Large intestine (tissue), 3 donors: ENCODE measurements at regions not wholly inside any gene's neighbourhood (a gene's known extent, or its start where the extent isn't known, plus 50 kb on each side); places are given as distances from the start of the nearest gene placed in this dataset.
"Not testable (repeated sequence)": the region's sequence is repeated elsewhere in the genome, so short reads cannot be mapped to it uniquely, and the experiment has no call there.

Experiments
- DNase-seq, 2 donors: peaks; one replicate each; pipeline versions ENCODE4 v3.0.0 to v3.0.0-alpha.2; 2013
- H3K27ac ChIP-seq: one replicate; pipeline ENCODE4 v1.5.1; 2013; ENCODE audit warnings: low read length
- H3K27me3 ChIP-seq: 2 replicates; pipeline ENCODE4 v1.6.1; 2013; ENCODE audit warnings: low read length; ENCODE audit not compliant: control insufficient read depth, insufficient read depth
- H3K36me3 ChIP-seq: 2 replicates; pipeline ENCODE4 v1.6.1; 2013; ENCODE audit warnings: low read length; ENCODE audit not compliant: control insufficient read depth, insufficient read depth
- H3K4me1 ChIP-seq: one replicate; pipeline ENCODE4 v1.6.1; 2013; ENCODE audit warnings: low read length; ENCODE audit not compliant: control insufficient read depth, insufficient read depth
- H3K4me3 ChIP-seq: one replicate; pipeline ENCODE4 v1.5.1; 2013; ENCODE audit warnings: low read length
- H3K9me3 ChIP-seq: one replicate; pipeline ENCODE4 v1.6.1; 2013; ENCODE audit warnings: mild to moderate bottlenecking, low read depth, low read length, moderate library complexity; ENCODE audit not compliant: control insufficient read depth
- WGBS: methylation state at CpG from one replicate; pipeline ENCODE4 v1.1.5; 2013; ENCODE audit warnings: low lambda C conversion rate; ENCODE audit not compliant: insufficient coverage; 5-methylcytosine and 5-hydroxymethylcytosine counted together

DNA sequence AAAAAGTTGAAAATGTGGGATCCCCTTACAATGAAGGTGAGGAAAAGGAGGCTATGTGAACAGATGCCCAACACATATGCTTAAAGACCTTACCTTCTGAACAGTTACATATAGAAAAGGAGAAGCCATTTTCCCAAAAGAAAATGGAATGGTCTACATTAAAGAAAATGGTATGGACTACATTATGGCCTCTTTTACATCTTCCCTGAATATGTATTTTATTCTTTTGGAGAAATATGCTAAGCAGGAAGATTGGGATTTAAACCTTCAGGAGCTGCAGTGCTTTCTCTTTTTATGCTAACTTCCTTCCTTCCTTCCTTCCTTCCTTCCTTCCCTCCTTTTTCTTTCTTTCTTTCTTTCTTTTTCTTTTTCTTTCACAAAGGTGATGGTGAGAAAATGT, 155.4 kb downstream of the SEC23IP start:
- no peak overlapping the region for H3K4me3 ChIP-seq
- no peaks in the 10 kb centered on the region for H3K9me3 ChIP-seq
- no peaks in the 10 kb centered on the region for H3K27me3 ChIP-seq
- H3K4me1 ChIP-seq = no peaks in the 10 kb centered on the region
- DNase-seq = no peak
- H3K36me3 ChIP-seq = no peaks in the 10 kb centered on the region
- no peak overlapping the region for H3K27ac ChIP-seq

DNA sequence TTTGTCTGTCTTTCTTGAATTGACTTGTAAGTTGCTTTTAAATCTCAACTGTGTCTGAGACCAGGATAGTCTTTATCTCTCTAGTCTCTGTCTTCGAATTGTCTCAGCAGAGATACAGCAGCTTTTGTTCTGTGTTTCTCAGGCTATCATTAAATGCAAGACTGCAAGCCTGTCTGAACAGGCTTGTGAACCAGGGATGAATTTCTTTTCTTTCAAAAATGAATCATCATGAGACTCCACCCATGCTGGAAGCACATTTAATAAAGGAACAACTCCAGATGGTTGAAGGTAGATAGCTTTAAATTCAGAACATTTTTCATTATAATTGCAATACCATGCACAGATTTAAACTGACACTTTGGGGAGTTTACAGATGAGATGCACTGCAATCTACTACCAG, 155.9 kb downstream of the SEC23IP start:
- Histone ChIP-seq H3K4me1 (no peaks in the 10 kb centered on the region), H3K27me3 (no peaks in the 10 kb centered on the region), H3K4me3 (no peak overlapping the region), H3K36me3 (no peaks in the 10 kb centered on the region), H3K27ac (no peak overlapping the region), H3K9me3 (no peaks in the 10 kb centered on the region)
- no peak for DNase-seq
- WGBS = no CpG with 5 or more reads among the region's 1 CpG

DNA sequence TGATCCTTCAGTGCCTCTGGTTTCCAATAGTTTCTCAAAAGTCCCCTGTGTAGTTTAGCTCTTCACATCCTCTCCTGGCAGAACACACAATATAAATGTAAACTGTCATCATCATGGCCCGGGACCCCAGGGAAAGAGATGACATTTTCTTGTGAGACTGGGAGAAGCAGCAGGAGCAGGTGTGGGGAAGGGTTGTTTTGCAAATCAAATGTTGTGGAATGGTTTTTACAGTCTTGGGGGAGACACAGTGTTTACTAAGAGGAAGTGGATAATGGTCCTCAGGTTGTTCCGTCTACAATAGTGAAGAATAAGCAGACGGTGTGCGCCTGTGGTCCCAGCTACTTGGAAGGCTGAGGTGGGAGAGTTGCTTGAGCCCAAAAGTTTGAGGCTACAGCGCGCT, 159.1 kb downstream of the SEC23IP start:
- no peak overlapping the region for H3K4me3 ChIP-seq
- H3K36me3 ChIP-seq = no peaks in the 10 kb centered on the region
- DNase-seq = no peak
- H3K9me3 ChIP-seq = no peaks in the 10 kb centered on the region
- no peak overlapping the region for H3K27ac ChIP-seq
- H3K4me1 ChIP-seq = no peaks in the 10 kb centered on the region
- no CpG with 5 or more reads among the region's 6 CpGs for WGBS
- H3K27me3 ChIP-seq = no peaks in the 10 kb centered on the region

DNA sequence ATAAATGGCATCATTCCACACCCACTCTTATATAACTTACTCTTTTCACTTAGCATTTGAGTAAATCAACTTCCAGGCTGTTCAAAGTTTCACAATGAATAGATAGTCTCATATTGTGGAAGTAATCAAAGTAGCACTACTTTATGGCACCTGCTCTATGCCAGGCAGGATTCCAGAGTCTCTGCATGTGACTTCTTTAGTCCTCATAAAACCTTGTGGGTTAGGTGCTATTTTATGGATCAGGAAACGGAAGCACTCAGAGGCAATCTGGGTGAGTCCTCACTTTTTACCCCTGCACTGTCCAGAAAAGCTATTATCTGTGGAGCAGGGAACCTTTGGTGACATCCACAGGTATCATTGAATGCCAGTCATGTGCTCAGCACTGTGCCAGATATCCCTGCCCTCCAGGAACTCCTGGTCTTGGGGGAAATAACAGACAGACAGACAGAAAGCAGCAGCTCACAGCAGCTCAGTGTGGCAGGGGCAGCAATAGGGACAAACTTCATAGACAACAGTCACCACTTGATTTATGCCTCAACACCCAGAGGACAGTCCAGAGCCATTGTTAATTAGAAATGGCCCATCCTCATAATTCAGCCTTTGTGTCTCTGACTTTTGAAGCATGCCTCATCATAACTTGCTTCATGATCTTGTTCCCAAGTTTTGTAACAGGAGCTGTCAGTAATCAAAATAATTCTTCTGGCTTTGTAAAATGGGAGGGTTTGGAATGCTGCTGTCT, 160.6 kb downstream of the SEC23IP start:
- WGBS = no CpG with 5 or more reads among the region's 1 CpG
- peak overlapping the region; percentile 0 for H3K27ac ChIP-seq
- peak; percentile 50 to 78 for DNase-seq

DNA sequence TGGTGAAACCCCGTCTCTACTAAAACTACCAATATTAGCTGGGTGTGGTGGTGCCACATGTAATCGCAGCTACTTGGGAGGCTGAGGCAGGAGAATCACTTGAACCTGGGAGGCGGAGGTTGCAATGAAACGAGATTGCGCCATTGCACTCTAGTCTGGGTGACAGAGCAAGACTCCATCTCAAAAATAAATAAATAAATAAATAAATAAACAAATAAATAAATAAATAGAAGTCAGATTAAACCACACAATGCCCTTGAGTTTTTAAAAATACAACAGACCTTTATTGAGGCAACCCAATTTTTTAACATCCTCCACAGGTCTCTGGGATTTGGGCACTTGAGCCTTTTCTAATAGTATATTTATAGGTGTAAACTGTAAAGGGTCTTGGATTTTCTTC, 167.3 kb downstream of the SEC23IP start:
- H3K27me3 ChIP-seq, H3K27ac ChIP-seq, H3K4me1 ChIP-seq, H3K4me3 ChIP-seq, H3K36me3 ChIP-seq, H3K9me3 ChIP-seq, DNase-seq: not testable (repeated sequence)
- whole genome bisulfite sequencing = no CpG with 5 or more reads among the region's 5 CpGs

More for the DNA sequence above, 160.6 kb downstream of the SEC23IP start:
- no peaks in the 10 kb centered on the region for H3K27me3 ChIP-seq
- no peaks in the 10 kb centered on the region for H3K36me3 ChIP-seq
- no peaks in the 10 kb centered on the region for H3K4me1 ChIP-seq
- no peak overlapping the region for H3K4me3 ChIP-seq
- no peaks in the 10 kb centered on the region for H3K9me3 ChIP-seq

DNA sequence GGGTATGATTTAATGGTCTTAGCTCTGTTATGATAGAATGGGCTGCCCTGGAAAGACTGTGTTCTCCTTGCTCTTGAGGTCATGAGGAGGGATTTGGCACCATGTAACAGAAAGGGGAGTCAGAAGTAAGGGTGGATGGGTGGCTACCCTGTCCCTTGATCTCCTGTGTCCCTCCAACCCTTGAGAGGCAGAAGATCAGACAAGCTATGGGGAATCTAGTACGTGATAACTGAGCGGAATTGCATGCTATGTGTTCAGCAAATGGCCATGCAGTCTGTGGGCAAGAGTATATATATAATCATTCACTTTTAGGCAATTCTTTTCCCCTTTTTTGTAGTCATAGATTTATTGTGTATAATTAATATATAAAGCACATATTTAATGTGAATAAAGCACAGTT, 174.9 kb downstream of the SEC23IP start:
- Histone ChIP-seq H3K4me3 (no peak overlapping the region), H3K9me3 (no peaks in the 10 kb centered on the region), H3K27ac (no peak overlapping the region), H3K27me3 (no peaks in the 10 kb centered on the region), H3K4me1 (no peaks in the 10 kb centered on the region), H3K36me3 (no peaks in the 10 kb centered on the region)
- no CpG with 5 or more reads among the region's 2 CpGs for WGBS
- DNase-seq = no peak

DNA sequence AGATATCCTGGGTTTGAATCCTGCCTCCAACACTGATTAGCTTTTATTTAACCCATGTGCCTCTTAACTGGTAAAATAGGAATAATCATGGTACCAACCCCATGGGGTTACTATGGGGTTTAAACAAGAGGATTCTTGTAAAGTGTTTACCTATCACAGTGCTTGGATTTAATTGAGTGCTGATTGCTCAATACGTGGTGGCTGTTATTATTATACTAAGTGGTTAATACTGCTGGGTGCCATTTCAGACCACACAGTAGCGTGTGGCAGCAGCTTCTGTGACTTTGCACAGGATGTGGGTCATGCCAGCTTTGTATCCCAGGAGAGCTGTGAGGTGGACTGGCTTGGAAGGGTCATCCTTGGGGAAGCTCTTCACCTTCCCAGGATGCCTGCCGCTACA, 177.2 kb downstream of the SEC23IP start:
- DNase-seq = no peak
- no CpG with 5 or more reads among the region's 3 CpGs for WGBS
- no peaks in the 10 kb centered on the region for H3K4me1 ChIP-seq
- H3K36me3 ChIP-seq = no peaks in the 10 kb centered on the region
- no peaks in the 10 kb centered on the region for H3K9me3 ChIP-seq
- no peak overlapping the region for H3K27ac ChIP-seq
- no peak overlapping the region for H3K4me3 ChIP-seq
- H3K27me3 ChIP-seq = no peaks in the 10 kb centered on the region

DNA sequence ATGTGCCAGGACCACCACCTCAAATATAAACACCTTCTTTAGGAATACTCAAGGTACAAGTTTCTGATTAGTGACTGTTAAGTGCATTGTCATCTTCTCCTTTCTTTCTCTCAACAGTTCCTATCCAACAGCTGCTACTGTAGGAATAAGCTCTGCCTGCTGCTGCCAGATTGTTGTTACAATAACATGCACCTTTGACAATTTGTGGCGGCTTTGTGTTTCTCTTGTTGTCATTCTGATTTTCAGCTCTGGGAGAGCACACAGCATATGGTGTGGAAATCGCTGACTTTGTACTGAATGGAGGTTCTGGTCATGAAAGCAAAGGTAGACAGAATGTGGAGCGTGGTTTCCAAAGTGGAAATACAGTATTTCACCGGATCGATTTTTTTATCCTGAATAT, 182.8 kb downstream of the SEC23IP start:
- Histone ChIP-seq H3K36me3 (no peaks in the 10 kb centered on the region), H3K27me3 (peaks cover 10% of the 10 kb centered on the region), H3K27ac (no peak overlapping the region), H3K4me3 (no peak overlapping the region), H3K9me3 (no peaks in the 10 kb centered on the region), H3K4me1 (no peaks in the 10 kb centered on the region)
- no CpG with 5 or more reads among the region's 5 CpGs for WGBS
- no peak for DNase-seq

DNA sequence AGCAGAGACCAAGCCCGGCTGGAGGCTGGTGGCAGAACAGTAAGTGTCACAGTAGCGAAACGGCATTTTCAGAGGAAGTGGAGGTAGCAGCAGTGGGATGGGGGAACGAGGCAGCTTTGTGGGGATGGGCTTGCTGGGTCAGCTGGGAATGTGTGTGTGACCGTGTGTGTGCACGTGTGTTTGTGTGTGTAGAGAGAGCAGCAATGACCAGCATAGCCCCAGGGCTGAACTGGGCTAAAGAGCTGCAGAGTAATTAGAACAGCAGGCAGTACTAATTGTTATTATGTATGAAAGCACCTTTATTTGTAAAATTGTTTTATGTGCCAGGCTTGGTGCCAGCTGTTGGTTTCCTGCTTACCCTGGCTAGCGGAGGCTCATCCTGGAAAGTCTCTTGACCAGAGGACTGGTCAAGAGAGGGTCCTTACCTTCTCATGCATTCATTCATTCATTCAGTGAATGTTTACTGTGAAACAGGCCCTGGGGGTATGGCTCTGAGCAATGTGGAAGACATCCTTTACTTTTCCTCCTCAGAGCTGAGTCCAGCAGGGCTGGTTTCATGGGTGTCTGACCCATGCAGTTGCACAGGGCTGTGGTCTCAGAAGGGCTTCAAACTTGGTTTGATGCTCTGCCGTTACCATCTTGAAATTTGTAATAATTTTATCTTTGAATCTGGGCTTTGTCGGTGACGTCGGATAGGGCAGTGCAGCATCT, 184.6 kb downstream of the SEC23IP start:
- DNase-seq = no peak
- H3K27me3 ChIP-seq = peaks cover 11% of the 10 kb centered on the region
- H3K36me3 ChIP-seq = no peaks in the 10 kb centered on the region
- H3K4me1 ChIP-seq = no peaks in the 10 kb centered on the region
- H3K4me3 ChIP-seq = no peak overlapping the region
- WGBS = no CpG with 5 or more reads among the region's 11 CpGs
- no peaks in the 10 kb centered on the region for H3K9me3 ChIP-seq
- no peak overlapping the region for H3K27ac ChIP-seq

DNA sequence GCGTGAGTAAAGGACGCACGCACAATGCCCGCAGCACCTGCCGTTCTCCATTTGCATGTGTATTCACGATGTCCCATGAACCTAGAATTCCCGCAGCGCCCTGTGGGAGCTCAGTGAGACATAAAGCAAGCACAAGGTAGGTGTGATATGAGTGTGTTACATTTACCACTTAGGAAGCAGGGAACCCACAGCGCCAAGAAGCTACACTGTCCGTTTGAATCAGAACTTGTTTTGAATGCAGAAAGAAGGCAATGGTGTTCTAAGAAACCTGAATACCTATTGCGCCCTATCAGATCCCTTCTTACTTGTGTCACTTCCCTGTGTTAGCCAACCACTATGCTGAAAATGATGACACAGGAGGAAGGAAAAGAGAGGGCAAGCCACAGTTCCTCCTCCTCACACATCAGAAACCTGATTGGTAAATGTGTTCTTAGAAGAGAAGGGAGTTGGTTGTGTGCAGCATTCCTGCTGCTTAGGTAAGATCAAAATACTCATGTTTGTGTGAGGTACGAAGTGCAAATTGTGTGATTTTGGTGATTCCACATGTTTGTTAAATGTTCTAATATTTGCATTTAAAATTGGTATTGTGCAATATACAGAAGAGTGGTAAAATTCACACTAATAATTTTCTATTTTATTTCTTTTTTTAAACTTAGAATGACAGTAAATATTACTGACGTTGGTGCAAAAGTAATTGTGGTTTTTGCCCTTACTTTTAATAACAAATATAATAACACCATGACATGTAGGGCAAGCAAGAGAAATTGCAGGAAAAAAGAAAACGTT, 185.4 kb downstream of the SEC23IP start:
- H3K27me3 ChIP-seq = peaks cover 11% of the 10 kb centered on the region
- no peaks in the 10 kb centered on the region for H3K9me3 ChIP-seq
- no peak overlapping the region for H3K4me3 ChIP-seq
- no peak for DNase-seq
- H3K27ac ChIP-seq = no peak overlapping the region
- no peaks in the 10 kb centered on the region for H3K4me1 ChIP-seq
- WGBS = 100% methylated on average over 2 of the region's 14 CpGs
- H3K36me3 ChIP-seq = no peaks in the 10 kb centered on the region
